ENCODE measurements at regions not wholly inside any gene's neighbourhood (a gene's known extent, or its start where the extent isn't known, plus 50 kb on each side); places are given as distances from the start of the nearest gene placed in this dataset.

DNA sequence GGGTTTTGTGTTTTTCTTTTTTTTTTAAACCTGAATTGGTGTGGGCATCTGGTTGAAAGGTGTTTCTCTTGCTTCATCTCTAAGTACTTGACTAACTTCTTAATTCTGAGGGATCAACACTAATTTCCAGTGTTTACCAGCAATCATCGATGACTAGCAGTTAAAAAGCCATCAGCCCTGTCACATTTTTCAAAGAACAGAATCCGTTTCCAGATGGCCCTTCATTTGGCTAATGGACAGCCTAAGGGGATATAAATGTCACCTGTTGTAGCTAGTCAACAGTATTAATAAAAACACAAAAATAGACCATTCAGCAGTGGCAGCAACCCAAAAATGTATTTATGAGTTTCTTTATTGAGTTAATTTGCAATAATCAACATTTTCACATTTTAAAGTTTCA, 1076.5 kb downstream of the MAT2B start:
- Histone ChIP-seq H3K27me3 (no peaks in the 10 kb centered on the region), H3K4me3 (no peak overlapping the region), H3K36me3 (no peaks in the 10 kb centered on the region), H3K9me3 (no peaks in the 10 kb centered on the region), H3K4me1 (no peaks in the 10 kb centered on the region), H3K27ac (no peak overlapping the region)
- TF ChIP-seq CTCF (IDR thresholded peaks at IDR 0.05) = no peak
- intact Hi-C loops (cut with DNase I) = no loop called here
- DNase-seq (no peak), FAIRE-seq (no peak), ATAC-seq (no peak)
- WGBS, 2 donors = 21 to 31% methylated on average over 2 of the region's 2 CpGs

GRCh38 chr5:164593982-164594381, 1088.6 kb downstream of the MAT2B start:
- ATAC-seq = no peak
- no peak overlapping the region for H3K4me3 ChIP-seq
- TF ChIP-seq CTCF (IDR thresholded peaks at IDR 0.05) = no peak
- H3K36me3 ChIP-seq = no peaks in the 10 kb centered on the region
- no peak for FAIRE-seq
- H3K27me3 ChIP-seq = no peaks in the 10 kb centered on the region
- no peaks in the 10 kb centered on the region for H3K4me1 ChIP-seq
- intact Hi-C loops (cut with DNase I) = no loop called here
- H3K9me3 ChIP-seq = no peaks in the 10 kb centered on the region
- no peak overlapping the region for H3K27ac ChIP-seq
- no peak for DNase-seq

DNA sequence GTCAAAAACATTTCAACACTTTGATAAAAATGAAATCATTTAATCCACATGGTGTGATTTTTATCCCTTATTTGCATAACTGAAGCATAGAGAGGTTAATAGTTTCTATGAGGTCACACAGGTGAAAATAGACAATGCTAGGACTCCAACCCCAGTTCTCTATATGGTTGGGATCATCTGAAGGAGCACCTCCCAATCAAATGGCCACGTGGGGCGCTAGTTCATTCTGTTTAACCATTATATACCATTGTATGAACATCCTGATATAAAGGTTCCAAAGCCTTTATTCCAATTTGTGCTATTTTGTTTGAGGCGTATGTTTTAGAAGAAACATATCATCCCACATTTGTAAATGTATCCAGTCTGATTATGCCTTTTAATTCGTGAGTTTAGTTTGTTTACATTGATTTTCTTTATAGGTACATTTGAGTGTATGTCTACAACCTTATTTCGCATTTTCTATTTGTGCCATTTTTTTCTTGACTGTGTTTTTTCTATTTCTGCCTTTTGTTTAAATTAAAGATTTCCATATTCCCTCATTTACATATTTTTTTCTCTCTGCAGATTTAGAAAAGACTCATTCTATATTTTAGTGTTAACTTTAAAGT, 1092.0 kb downstream of the MAT2B start:
- FAIRE-seq = no peak

DNA sequence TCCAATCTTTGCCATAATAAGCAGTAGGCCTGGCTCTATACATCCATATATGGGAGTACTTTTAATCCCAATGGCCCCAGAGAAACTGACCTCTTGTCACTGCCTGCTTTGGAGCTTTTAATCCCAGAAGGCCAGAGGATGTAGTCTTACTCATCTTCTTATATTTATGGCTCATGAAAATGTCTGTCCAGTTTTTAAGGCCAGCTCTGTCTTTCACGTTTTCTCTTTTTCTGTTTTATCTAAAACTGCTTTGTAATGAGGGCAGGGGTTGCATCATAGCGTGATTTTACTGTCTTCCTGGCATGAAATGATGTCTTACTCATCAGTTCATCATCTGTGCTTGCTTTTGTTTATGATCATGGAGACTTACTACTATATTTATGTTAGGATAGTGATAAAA, 1094.9 kb downstream of the MAT2B start:
- ATAC-seq = no peak
- no peak overlapping the region for H3K27ac ChIP-seq
- H3K36me3 ChIP-seq = no peaks in the 10 kb centered on the region
- DNase-seq = no peak
- H3K4me3 ChIP-seq = no peak overlapping the region
- no peaks in the 10 kb centered on the region for H3K4me1 ChIP-seq
- no peaks in the 10 kb centered on the region for H3K9me3 ChIP-seq
- WGBS, 2 donors = 39 to 51% methylated on average over 2 of the region's 2 CpGs
- no peak for TF ChIP-seq CTCF (IDR thresholded peaks at IDR 0.05)
- no peak for FAIRE-seq
- no peaks in the 10 kb centered on the region for H3K27me3 ChIP-seq
- intact Hi-C loops (cut with DNase I) = no loop called here

More for the DNA sequence above, 1092.0 kb downstream of the MAT2B start:
- intact Hi-C loops (cut with DNase I) = no loop called here
- no peak for DNase-seq
- ATAC-seq = no peak
- no peak for TF ChIP-seq CTCF (IDR thresholded peaks at IDR 0.05)
- Histone ChIP-seq H3K27me3 (no peaks in the 10 kb centered on the region), H3K4me1 (no peaks in the 10 kb centered on the region), H3K4me3 (no peak overlapping the region), H3K36me3 (no peaks in the 10 kb centered on the region), H3K27ac (no peak overlapping the region), H3K9me3 (no peaks in the 10 kb centered on the region)
- 40 to 47% methylated on average over 5 of the region's 5 CpGs for WGBS, 2 donors

GRCh38 chr5:164600929-164601535, 1095.6 kb downstream of the MAT2B start:
- DNase-seq (no peak), ATAC-seq (no peak), FAIRE-seq (no peak)
- 87 to 95% methylated on average over 31 of the region's 31 CpGs for WGBS, 2 donors
- Histone ChIP-seq H3K4me3 (no peak overlapping the region), H3K27me3 (no peaks in the 10 kb centered on the region), H3K9me3 (no peaks in the 10 kb centered on the region), H3K4me1 (no peaks in the 10 kb centered on the region), H3K27ac (no peak overlapping the region), H3K36me3 (no peaks in the 10 kb centered on the region)
- intact Hi-C loops (cut with DNase I) = no loop called here
- TF ChIP-seq CTCF (IDR thresholded peaks at IDR 0.05) = no peak

Data from pancreas (tissue), 10 donors.